ENCODE measurements at regions not wholly inside any gene's neighbourhood (a gene's known extent, or its start where the extent isn't known, plus 50 kb on each side); places are given as distances from the start of the nearest gene placed in this dataset.

- TF ChIP-seq, protein P1, sequence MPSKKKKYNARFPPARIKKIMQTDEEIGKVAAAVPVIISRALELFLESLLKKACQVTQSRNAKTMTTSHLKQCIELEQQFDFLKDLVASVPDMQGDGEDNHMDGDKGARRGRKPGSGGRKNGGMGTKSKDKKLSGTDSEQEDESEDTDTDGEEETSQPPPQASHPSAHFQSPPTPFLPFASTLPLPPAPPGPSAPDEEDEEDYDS (CRISPR knock-in tag; IDR thresholded peaks at IDR 0.05): no peak
- TF ChIP-seq, protein P2, sequence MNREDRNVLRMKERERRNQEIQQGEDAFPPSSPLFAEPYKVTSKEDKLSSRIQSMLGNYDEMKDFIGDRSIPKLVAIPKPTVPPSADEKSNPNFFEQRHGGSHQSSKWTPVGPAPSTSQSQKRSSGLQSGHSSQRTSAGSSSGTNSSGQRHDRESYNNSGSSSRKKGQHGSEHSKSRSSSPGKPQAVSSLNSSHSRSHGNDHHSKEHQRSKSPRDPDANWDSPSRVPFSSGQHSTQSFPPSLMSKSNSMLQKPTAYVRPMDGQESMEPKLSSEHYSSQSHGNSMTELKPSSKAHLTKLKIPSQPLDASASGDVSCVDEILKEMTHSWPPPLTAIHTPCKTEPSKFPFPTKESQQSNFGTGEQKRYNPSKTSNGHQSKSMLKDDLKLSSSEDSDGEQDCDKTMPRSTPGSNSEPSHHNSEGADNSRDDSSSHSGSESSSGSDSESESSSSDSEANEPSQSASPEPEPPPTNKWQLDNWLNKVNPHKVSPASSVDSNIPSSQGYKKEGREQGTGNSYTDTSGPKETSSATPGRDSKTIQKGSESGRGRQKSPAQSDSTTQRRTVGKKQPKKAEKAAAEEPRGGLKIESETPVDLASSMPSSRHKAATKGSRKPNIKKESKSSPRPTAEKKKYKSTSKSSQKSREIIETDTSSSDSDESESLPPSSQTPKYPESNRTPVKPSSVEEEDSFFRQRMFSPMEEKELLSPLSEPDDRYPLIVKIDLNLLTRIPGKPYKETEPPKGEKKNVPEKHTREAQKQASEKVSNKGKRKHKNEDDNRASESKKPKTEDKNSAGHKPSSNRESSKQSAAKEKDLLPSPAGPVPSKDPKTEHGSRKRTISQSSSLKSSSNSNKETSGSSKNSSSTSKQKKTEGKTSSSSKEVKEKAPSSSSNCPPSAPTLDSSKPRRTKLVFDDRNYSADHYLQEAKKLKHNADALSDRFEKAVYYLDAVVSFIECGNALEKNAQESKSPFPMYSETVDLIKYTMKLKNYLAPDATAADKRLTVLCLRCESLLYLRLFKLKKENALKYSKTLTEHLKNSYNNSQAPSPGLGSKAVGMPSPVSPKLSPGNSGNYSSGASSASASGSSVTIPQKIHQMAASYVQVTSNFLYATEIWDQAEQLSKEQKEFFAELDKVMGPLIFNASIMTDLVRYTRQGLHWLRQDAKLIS (CRISPR knock-in tag; IDR thresholded peaks at IDR 0.05): no peak
Measured at GRCh38 chr5:21071421-21071820, 1083.4 kb upstream of the CDH18 start (continued).

GRCh38 chr5:21070858-21071257, 1082.9 kb upstream of the CDH18 start:
- in situ Hi-C loops (cut with HindIII; ENCODE audit: extremely low pct_ligation_motif_present, low pct_unique_long_range_greater_than_20kb): no loop called here
- ATAC-seq: no peak
- FAIRE-seq: no peak
- H3K4me2 ChIP-seq (ENCODE audit: low read depth, low read length): no peak overlapping the region
- H3K36me3 ChIP-seq (replicated peaks in 1 of 2; ENCODE audit: control insufficient read depth in 1 of 2, insufficient read depth in 2 of 2, low read length in 2 of 2): no peaks in the 10 kb centered on the region
- H3K27ac ChIP-seq (ENCODE audit: extremely low read length, insufficient read depth, low read length): no peak overlapping the region
- no peaks in the 10 kb centered on the region for H3K27me3 ChIP-seq (ENCODE audit: control insufficient read depth in 1 of 2, insufficient read depth in 2 of 2, low read length in 2 of 2)
- ChIA-PET CTCF (ENCODE audit: low intra/inter-chr PET ratio, low total read pairs) (no interaction called here), POLR2A (no interaction called here)
- intact Hi-C loops (cut with micrococcal nuclease; ENCODE audit: unreplicated experiment): no loop called here
- H3K79me2 ChIP-seq (ENCODE audit: insufficient read depth, low read length): no peaks in the 10 kb centered on the region
- DNase-seq (ENCODE audit: low spot score): no peak
- no peak overlapping the region for H3K9ac ChIP-seq (ENCODE audit: insufficient read depth, low read depth, low read length)
- H3K4me3 ChIP-seq (replicated peaks in 1 of 3; ENCODE audit: insufficient read depth in 1 of 3, low read depth in 2 of 3, low read length in 3 of 3): no peak overlapping the region
- peaks cover 33% of the 10 kb centered on the region for H3K9me3 ChIP-seq (ENCODE audit: low read length)
- no peaks in the 10 kb centered on the region for H4K20me1 ChIP-seq (ENCODE audit: insufficient read depth, low read length)
- no TSS peak for BruUV-seq (replicated peaks)
- H3K4me1 ChIP-seq (ENCODE audit: insufficient read depth, low read length): no peaks in the 10 kb centered on the region
- H2AFZ ChIP-seq (ENCODE audit: low read length): no peak overlapping the region
- TF ChIP-seq ETS1 (CRISPR knock-in tag; IDR thresholded peaks at IDR 0.05) (no peak), ZNF598 (CRISPR knock-in tag; IDR thresholded peaks at IDR 0.05; ENCODE audit: borderline replicate concordance) (no peak), YEATS4 (CRISPR knock-in tag; IDR thresholded peaks at IDR 0.05; ENCODE audit: borderline replicate concordance) (no peak), MBNL3 (CRISPR knock-in tag; conservative IDR thresholded peaks at IDR 0.05) (no peak), ZKSCAN5 (CRISPR knock-in tag; IDR thresholded peaks at IDR 0.05) (no peak), SYNCRIP (IDR thresholded peaks at IDR 0.05; ENCODE audit: insufficient read depth, low read depth, low read length) (no peak), XRCC5 (optimal IDR thresholded peaks at IDR 0.05; ENCODE audit: low read length) (no peak), ARNTL (CRISPR knock-in tag; IDR thresholded peaks at IDR 0.05) (no peak), CHD4 (IDR thresholded peaks at IDR 0.05; ENCODE audit: borderline replicate concordance, low read length) (no peak)
- TF ChIP-seq, protein P3, sequence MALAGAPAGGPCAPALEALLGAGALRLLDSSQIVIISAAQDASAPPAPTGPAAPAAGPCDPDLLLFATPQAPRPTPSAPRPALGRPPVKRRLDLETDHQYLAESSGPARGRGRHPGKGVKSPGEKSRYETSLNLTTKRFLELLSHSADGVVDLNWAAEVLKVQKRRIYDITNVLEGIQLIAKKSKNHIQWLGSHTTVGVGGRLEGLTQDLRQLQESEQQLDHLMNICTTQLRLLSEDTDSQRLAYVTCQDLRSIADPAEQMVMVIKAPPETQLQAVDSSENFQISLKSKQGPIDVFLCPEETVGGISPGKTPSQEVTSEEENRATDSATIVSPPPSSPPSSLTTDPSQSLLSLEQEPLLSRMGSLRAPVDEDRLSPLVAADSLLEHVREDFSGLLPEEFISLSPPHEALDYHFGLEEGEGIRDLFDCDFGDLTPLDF (CRISPR knock-in tag; IDR thresholded peaks at IDR 0.05): no peak
- TF ChIP-seq, protein P4, sequence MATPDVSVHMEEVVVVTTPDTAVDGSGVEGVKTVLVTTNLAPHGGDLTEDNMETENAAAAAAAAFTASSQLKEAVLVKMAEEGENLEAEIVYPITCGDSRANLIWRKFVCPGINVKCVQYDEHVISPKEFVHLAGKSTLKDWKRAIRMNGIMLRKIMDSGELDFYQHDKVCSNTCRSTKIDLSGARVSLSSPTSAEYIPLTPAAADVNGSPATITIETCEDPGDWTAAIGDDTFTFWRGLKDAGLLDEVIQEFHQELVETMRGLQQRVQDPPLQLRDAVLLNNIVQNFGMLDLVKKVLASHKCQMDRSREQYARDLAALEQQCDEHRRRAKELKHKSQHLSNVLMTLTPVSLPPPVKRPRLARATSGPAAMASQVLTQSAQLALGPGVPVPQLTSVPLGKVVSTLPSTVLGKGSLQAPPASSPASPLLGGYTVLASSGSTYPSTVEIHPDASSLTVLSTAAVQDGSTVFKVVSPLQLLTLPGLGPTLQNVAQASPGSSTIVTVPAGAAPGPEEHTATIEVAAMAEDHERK (CRISPR knock-in tag; IDR thresholded peaks at IDR 0.05; ENCODE audit: low read depth): no peak
